ENCODE measurements at regions not wholly inside any gene's neighbourhood (a gene's known extent, or its start where the extent isn't known, plus 50 kb on each side); places are given as distances from the start of the nearest gene placed in this dataset.

DNA sequence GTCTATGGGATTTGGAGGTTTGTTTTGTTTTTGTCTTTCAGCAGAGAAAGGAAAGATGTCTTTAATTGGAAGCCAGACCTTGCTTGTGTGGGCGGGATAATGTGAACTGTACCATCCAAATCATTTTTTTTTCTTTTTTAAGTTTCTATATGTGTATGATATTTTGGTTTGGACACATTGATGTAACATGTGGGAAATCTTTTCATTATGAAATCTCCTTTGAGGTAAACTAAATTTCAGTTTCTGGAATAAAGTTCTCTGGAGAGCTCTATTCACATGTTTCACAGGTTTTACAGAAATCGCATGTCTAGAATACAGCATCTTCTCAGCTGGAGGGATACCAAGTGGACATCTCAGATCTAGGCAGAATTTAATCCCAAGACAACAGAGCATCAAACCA lies 451.5 kb upstream of the MDFIC2 start:
- Histone ChIP-seq H2AFZ (ENCODE audit: low read depth, low read length, poor library complexity, severe bottlenecking) (no peak overlapping the region), H3K9me2 (ENCODE audit: insufficient read depth) (no peaks in the 10 kb centered on the region), H3K4me1 (ENCODE audit: control insufficient read depth in 1 of 2, insufficient read depth in 2 of 2, low read length in 2 of 2) (no peaks in the 10 kb centered on the region), H4K20me1 (ENCODE audit: insufficient read depth) (no peaks in the 10 kb centered on the region), H3K27me3 (ENCODE audit: insufficient read depth, low read length) (no peaks in the 10 kb centered on the region), H3K4me3 (replicated peaks in 1 of 2; ENCODE audit: low read depth in 1 of 2, low read length in 2 of 2) (no peak overlapping the region), H3K9ac (ENCODE audit: low read length) (no peak overlapping the region), H3K4me2 (ENCODE audit: low read length) (no peak overlapping the region), H3K9me3 (ENCODE audit: control insufficient read depth in 1 of 2, insufficient read depth in 1 of 2, low read depth in 1 of 2, low read length in 2 of 2) (no peaks in the 10 kb centered on the region), H3K79me2 (ENCODE audit: insufficient read depth, low read length) (no peaks in the 10 kb centered on the region), H3K36me3 (ENCODE audit: control insufficient read depth in 1 of 2, insufficient read depth in 2 of 2, low read length in 2 of 2) (no peaks in the 10 kb centered on the region), H3K27ac (ENCODE audit: low read depth, low read length) (no peak overlapping the region)
- no peak for ATAC-seq
- ChIA-PET RAD21 (ENCODE audit: low non-redundant PET in 1 of 2, low total read pairs in 2 of 2, uncharacterized antibody in 2 of 2, unreplicated experiment in 2 of 2) (no interaction called here), CTCF (no interaction called here), POLR2A (no interaction called here)
- no peak for DNase-seq (ENCODE audit: low read depth, low spot score)
- intact Hi-C loops (cut with micrococcal nuclease): no loop called here
- no TSS peak for BruUV-seq (replicated peaks)
- TF ChIP-seq SP1 (IDR thresholded peaks at IDR 0.05; ENCODE audit: low read depth) (no peak), POLR2A (IDR thresholded peaks at IDR 0.05; ENCODE audit: borderline replicate concordance, extremely low read depth, insufficient read depth, insufficient read length) (no peak), FOSL1 (IDR thresholded peaks at IDR 0.05; ENCODE audit: low read depth) (no peak), ZNF274 (IDR thresholded peaks at IDR 0.05; ENCODE audit: low read depth, low read length) (no peak), EGR1 (IDR thresholded peaks at IDR 0.05; ENCODE audit: low read depth) (no peak), SIN3A (IDR thresholded peaks at IDR 0.05; ENCODE audit: low read depth) (no peak), EZH2 (IDR thresholded peaks at IDR 0.05) (no peak), POLR2AphosphoS5 (IDR thresholded peaks at IDR 0.05; ENCODE audit: low read depth, low read length) (no peak), CEBPB (IDR thresholded peaks at IDR 0.05; ENCODE audit: low read depth) (no peak)
- TF ChIP-seq, protein P1, sequence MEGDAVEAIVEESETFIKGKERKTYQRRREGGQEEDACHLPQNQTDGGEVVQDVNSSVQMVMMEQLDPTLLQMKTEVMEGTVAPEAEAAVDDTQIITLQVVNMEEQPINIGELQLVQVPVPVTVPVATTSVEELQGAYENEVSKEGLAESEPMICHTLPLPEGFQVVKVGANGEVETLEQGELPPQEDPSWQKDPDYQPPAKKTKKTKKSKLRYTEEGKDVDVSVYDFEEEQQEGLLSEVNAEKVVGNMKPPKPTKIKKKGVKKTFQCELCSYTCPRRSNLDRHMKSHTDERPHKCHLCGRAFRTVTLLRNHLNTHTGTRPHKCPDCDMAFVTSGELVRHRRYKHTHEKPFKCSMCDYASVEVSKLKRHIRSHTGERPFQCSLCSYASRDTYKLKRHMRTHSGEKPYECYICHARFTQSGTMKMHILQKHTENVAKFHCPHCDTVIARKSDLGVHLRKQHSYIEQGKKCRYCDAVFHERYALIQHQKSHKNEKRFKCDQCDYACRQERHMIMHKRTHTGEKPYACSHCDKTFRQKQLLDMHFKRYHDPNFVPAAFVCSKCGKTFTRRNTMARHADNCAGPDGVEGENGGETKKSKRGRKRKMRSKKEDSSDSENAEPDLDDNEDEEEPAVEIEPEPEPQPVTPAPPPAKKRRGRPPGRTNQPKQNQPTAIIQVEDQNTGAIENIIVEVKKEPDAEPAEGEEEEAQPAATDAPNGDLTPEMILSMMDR (IDR thresholded peaks at IDR 0.05 in 2 of 3, conservative IDR thresholded peaks at IDR 0.05 in 1 of 3; ENCODE audit: borderline replicate concordance in 1 of 3, insufficient read depth in 1 of 3, low read depth in 2 of 3, low read length in 2 of 3): no peak

DNA sequence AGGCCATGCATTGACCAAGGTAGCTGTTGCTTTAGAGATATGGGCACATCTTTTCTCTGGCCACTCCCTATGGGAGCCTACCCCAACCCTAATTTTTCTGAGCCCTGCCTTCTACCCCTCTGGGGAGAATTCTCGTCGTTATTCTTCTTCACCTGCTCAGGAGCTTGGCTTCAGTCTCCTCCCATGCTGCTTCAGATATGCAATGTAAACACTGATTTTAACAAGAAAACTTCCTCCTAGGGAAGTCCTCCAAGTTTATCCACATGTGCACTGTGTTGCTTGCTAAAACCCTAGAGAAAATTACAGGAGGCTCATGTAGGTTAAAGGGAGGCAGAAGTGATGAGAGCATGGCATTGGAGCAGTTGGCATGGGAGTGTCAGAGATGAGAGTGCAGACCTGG lies 445.2 kb upstream of the MDFIC2 start:
- no peak overlapping the region for H3K4me2 ChIP-seq (ENCODE audit: low read length)
- no peak overlapping the region for H3K9ac ChIP-seq (ENCODE audit: low read length)
- H3K79me2 ChIP-seq (ENCODE audit: insufficient read depth, low read length): no peaks in the 10 kb centered on the region
- H3K9me2 ChIP-seq (ENCODE audit: insufficient read depth): no peaks in the 10 kb centered on the region
- BruUV-seq (replicated peaks): no TSS peak
- H4K20me1 ChIP-seq (ENCODE audit: insufficient read depth): no peaks in the 10 kb centered on the region
- no peak overlapping the region for H2AFZ ChIP-seq (ENCODE audit: low read depth, low read length, poor library complexity, severe bottlenecking)
- H3K9me3 ChIP-seq (ENCODE audit: control insufficient read depth in 1 of 2, insufficient read depth in 1 of 2, low read depth in 1 of 2, low read length in 2 of 2): no peaks in the 10 kb centered on the region; a peak in 1 of 4 replicates
- ChIA-PET POLR2A (no interaction called here), RAD21 (ENCODE audit: low non-redundant PET in 1 of 2, low total read pairs in 2 of 2, uncharacterized antibody in 2 of 2, unreplicated experiment in 2 of 2) (no interaction called here), CTCF (no interaction called here)
- H3K36me3 ChIP-seq (ENCODE audit: control insufficient read depth in 1 of 2, insufficient read depth in 2 of 2, low read length in 2 of 2): no peaks in the 10 kb centered on the region
- no peak for ATAC-seq
- no peak for DNase-seq (ENCODE audit: low read depth, low spot score)
- TF ChIP-seq ZNF274 (IDR thresholded peaks at IDR 0.05; ENCODE audit: low read depth, low read length) (no peak), POLR2A (IDR thresholded peaks at IDR 0.05; ENCODE audit: borderline replicate concordance, extremely low read depth, insufficient read depth, insufficient read length) (no peak), EGR1 (IDR thresholded peaks at IDR 0.05; ENCODE audit: low read depth) (no peak)
- no peaks in the 10 kb centered on the region for H3K4me1 ChIP-seq (ENCODE audit: control insufficient read depth in 1 of 2, insufficient read depth in 2 of 2, low read length in 2 of 2)
- no peaks in the 10 kb centered on the region for H3K27me3 ChIP-seq (ENCODE audit: insufficient read depth, low read length)
- intact Hi-C loops (cut with micrococcal nuclease): no loop called here
- no peak overlapping the region for H3K27ac ChIP-seq (ENCODE audit: low read depth, low read length)
- H3K4me3 ChIP-seq (replicated peaks in 1 of 2; ENCODE audit: low read depth in 1 of 2, low read length in 2 of 2): no peak overlapping the region
